ENCODE measurements at regions not wholly inside any gene's neighbourhood (a gene's known extent, or its start where the extent isn't known, plus 50 kb on each side); places are given as distances from the start of the nearest gene placed in this dataset.

GRCh38 chr2:37526323-37526722 lies 145.1 kb downstream of the CDC42EP3 start:
- Histone ChIP-seq H3K9ac (ENCODE audit: low read depth in 2 of 2, low read length in 2 of 2) (no peak overlapping the region), H3K4me1 (no peaks in the 10 kb centered on the region), H3K27ac (no peak overlapping the region), H3K27me3 (no peaks in the 10 kb centered on the region), H3K4me3 (no peak overlapping the region), H3K36me3 (no peaks in the 10 kb centered on the region), H3K9me3 (no peaks in the 10 kb centered on the region)
- no peak for DNase-seq
- TF ChIP-seq CTCF (IDR thresholded peaks at IDR 0.05): no peak
- intact Hi-C loops (cut with DNase I): loop anchor here (10.0 kb wide), 1 partner anchor 112 kb away; no protein-coding TSS in a partner anchor

- no peaks in the 10 kb centered on the region for H3K27me3 ChIP-seq
- H3K9ac ChIP-seq (ENCODE audit: low read depth in 2 of 2, low read length in 2 of 2): no peak overlapping the region
- no peaks in the 10 kb centered on the region for H3K4me1 ChIP-seq
- intact Hi-C loops (cut with DNase I): loop anchor here (10.0 kb wide), 1 partner anchor 112 kb away; no protein-coding TSS in a partner anchor
- TF ChIP-seq CTCF (IDR thresholded peaks at IDR 0.05): no peak
- no peak for DNase-seq
- no peak overlapping the region for H3K27ac ChIP-seq
- no peaks in the 10 kb centered on the region for H3K9me3 ChIP-seq
- H3K36me3 ChIP-seq: no peaks in the 10 kb centered on the region
- H3K4me3 ChIP-seq: no peak overlapping the region
Measured at GRCh38 chr2:37526856-37527255, 144.6 kb downstream of the CDC42EP3 start.

- Histone ChIP-seq H3K9me3 (no peaks in the 10 kb centered on the region), H3K4me3 (no peak overlapping the region), H3K36me3 (no peaks in the 10 kb centered on the region), H3K27ac (no peak overlapping the region), H3K27me3 (no peaks in the 10 kb centered on the region), H3K9ac (ENCODE audit: low read depth in 2 of 2, low read length in 2 of 2) (no peak overlapping the region), H3K4me1 (no peaks in the 10 kb centered on the region)
- TF ChIP-seq CTCF (IDR thresholded peaks at IDR 0.05): no peak
- intact Hi-C loops (cut with DNase I): loop anchor here (10.0 kb wide), 1 partner anchor 113 kb away; no protein-coding TSS in a partner anchor
- DNase-seq: no peak
Measured at GRCh38 chr2:37527361-37527760, 144.1 kb downstream of the CDC42EP3 start.

- no peak for DNase-seq
Measured at GRCh38 chr2:37529830-37530415, 141.5 kb downstream of the CDC42EP3 start.

GRCh38 chr2:37532503-37532902 lies 138.9 kb downstream of the CDC42EP3 start:
- H3K36me3 ChIP-seq: no peaks in the 10 kb centered on the region
- TF ChIP-seq CTCF (IDR thresholded peaks at IDR 0.05): no peak
- intact Hi-C loops (cut with DNase I): no loop called here

More at GRCh38 chr2:37529830-37530415, 141.5 kb downstream of the CDC42EP3 start:
- Histone ChIP-seq H3K36me3 (no peaks in the 10 kb centered on the region), H3K27ac (no peak overlapping the region), H3K9ac (ENCODE audit: low read depth in 2 of 2, low read length in 2 of 2) (no peak overlapping the region), H3K27me3 (no peaks in the 10 kb centered on the region), H3K4me1 (no peaks in the 10 kb centered on the region), H3K4me3 (no peak overlapping the region), H3K9me3 (no peaks in the 10 kb centered on the region)
- intact Hi-C loops (cut with DNase I): loop anchor here (10.0 kb wide), 1 partner anchor 115 kb away; no protein-coding TSS in a partner anchor
- TF ChIP-seq CTCF (IDR thresholded peaks at IDR 0.05): no peak

More at GRCh38 chr2:37532503-37532902, 138.9 kb downstream of the CDC42EP3 start:
- no peak overlapping the region for H3K9ac ChIP-seq (ENCODE audit: low read depth in 2 of 2, low read length in 2 of 2)
- no peak overlapping the region for H3K27ac ChIP-seq
- no peak for DNase-seq
- H3K9me3 ChIP-seq: no peaks in the 10 kb centered on the region
- H3K4me1 ChIP-seq: no peaks in the 10 kb centered on the region
- no peak overlapping the region for H3K4me3 ChIP-seq
- no peaks in the 10 kb centered on the region for H3K27me3 ChIP-seq
